Mesothelial cell of epicardium (in vitro differentiated cells): ENCODE measurements at regions not wholly inside any gene's neighbourhood (a gene's known extent, or its start where the extent isn't known, plus 50 kb on each side); places are given as distances from the start of the nearest gene placed in this dataset.

ENCODE experiments used
- DNase-seq, 2 experiments: peaks; one replicate each; pipeline ENCODE4 v3.0.0; 2021; ENCODE audit warnings: low spot score in 2 of 2; ENCODE audit not compliant: unreplicated experiment in 2 of 2
- H3K27ac Mint-ChIP-seq: 2 replicates; pipeline ENCODE4 v1.8.0; 2021; ENCODE audit warnings: mixed read lengths
- H3K27me3 Mint-ChIP-seq: 2 replicates; pipeline ENCODE4 v1.8.0; 2021; ENCODE audit warnings: low read depth, mixed read lengths
- H3K36me3 Mint-ChIP-seq: 2 replicates; pipeline ENCODE4 v1.8.0; 2021; ENCODE audit warnings: mixed read lengths
- H3K4me1 Mint-ChIP-seq: 2 replicates; pipeline ENCODE4 v1.8.0; 2021; ENCODE audit warnings: mixed read lengths
- H3K4me3 Mint-ChIP-seq: 2 replicates; pipeline ENCODE4 v1.8.0; 2021; ENCODE audit warnings: mild to moderate bottlenecking, moderate library complexity, mixed read lengths
- H3K9me3 Mint-ChIP-seq: 2 replicates; pipeline ENCODE4 v1.8.0; 2021; ENCODE audit warnings: mixed read lengths
- CTCF ChIP-seq: fragments of 200-600 bp; sonication (generic); IDR thresholded peaks from one replicate; pipeline ENCODE4 v1.5.0; 2021; ENCODE audit warnings: antibody characterized with exemption; ENCODE audit not compliant: unreplicated experiment

GRCh38 chr18:33959609-33960008, 265.1 kb downstream of the NOL4 start:
- Mint-ChIP-seq H3K4me1 (peaks cover 3% of the 10 kb centered on the region), H3K27ac (no peak overlapping the region), H3K36me3 (no peaks in the 10 kb centered on the region), H3K9me3 (no peaks in the 10 kb centered on the region), H3K4me3 (no peak overlapping the region), H3K27me3 (no peaks in the 10 kb centered on the region)
- no peak for TF ChIP-seq CTCF
- no peak for DNase-seq

GRCh38 chr18:33957707-33958106, 267.0 kb downstream of the NOL4 start:
- H3K9me3 Mint-ChIP-seq: no peaks in the 10 kb centered on the region
- H3K4me3 Mint-ChIP-seq: no peak overlapping the region
- no peak for TF ChIP-seq CTCF
- H3K4me1 Mint-ChIP-seq: peaks cover 3% of the 10 kb centered on the region
- no peaks in the 10 kb centered on the region for H3K27me3 Mint-ChIP-seq
- no peak for DNase-seq
- no peaks in the 10 kb centered on the region for H3K36me3 Mint-ChIP-seq
- H3K27ac Mint-ChIP-seq: no peak overlapping the region

GRCh38 chr18:33951031-33951430, 273.7 kb downstream of the NOL4 start:
- no peak for TF ChIP-seq CTCF
- Mint-ChIP-seq H3K9me3 (no peaks in the 10 kb centered on the region), H3K36me3 (no peaks in the 10 kb centered on the region), H3K27me3 (no peaks in the 10 kb centered on the region), H3K4me1 (no peaks in the 10 kb centered on the region), H3K27ac (no peak overlapping the region), H3K4me3 (no peak overlapping the region)
- DNase-seq: no peak

GRCh38 chr18:33946336-33946735, 278.4 kb downstream of the NOL4 start:
- Mint-ChIP-seq H3K4me1 (no peaks in the 10 kb centered on the region), H3K9me3 (no peaks in the 10 kb centered on the region), H3K27me3 (no peaks in the 10 kb centered on the region), H3K36me3 (no peaks in the 10 kb centered on the region), H3K27ac (no peak overlapping the region), H3K4me3 (no peak overlapping the region)
- DNase-seq: no peak
- TF ChIP-seq CTCF: no peak

GRCh38 chr18:33944493-33944892, 280.2 kb downstream of the NOL4 start:
- H3K4me1 Mint-ChIP-seq: no peaks in the 10 kb centered on the region
- no peak for TF ChIP-seq CTCF
- H3K36me3 Mint-ChIP-seq: no peaks in the 10 kb centered on the region
- H3K9me3 Mint-ChIP-seq: peaks cover 5% of the 10 kb centered on the region
- H3K27me3 Mint-ChIP-seq: no peaks in the 10 kb centered on the region
- no peak for DNase-seq
- H3K4me3 Mint-ChIP-seq: no peak overlapping the region
- no peak overlapping the region for H3K27ac Mint-ChIP-seq

- Mint-ChIP-seq H3K9me3 (peaks cover 23% of the 10 kb centered on the region), H3K4me3 (no peak overlapping the region), H3K4me1 (no peaks in the 10 kb centered on the region), H3K36me3 (no peaks in the 10 kb centered on the region), H3K27me3 (no peaks in the 10 kb centered on the region), H3K27ac (no peak overlapping the region)
- no peak for TF ChIP-seq CTCF
- DNase-seq: no peak
These were observed 287.4 kb downstream of the NOL4 start for GRCh38 chr18:33937270-33937816.
